HG03103 (cell line): ENCODE measurements at regions not wholly inside any gene's neighbourhood (a gene's known extent, or its start where the extent isn't known, plus 50 kb on each side); places are given as distances from the start of the nearest gene placed in this dataset.
"Not testable (repeated sequence)": the region's sequence is repeated elsewhere in the genome, so short reads cannot be mapped to it uniquely, and the experiment has no call there.

Experiments
- ATAC-seq: cut with Tn5 transposase; IDR thresholded peaks from one replicate; pipeline ENCODE4 v1.9.1; 2021; ENCODE audit warnings: low read depth; ENCODE audit not compliant: unreplicated experiment

DNA sequence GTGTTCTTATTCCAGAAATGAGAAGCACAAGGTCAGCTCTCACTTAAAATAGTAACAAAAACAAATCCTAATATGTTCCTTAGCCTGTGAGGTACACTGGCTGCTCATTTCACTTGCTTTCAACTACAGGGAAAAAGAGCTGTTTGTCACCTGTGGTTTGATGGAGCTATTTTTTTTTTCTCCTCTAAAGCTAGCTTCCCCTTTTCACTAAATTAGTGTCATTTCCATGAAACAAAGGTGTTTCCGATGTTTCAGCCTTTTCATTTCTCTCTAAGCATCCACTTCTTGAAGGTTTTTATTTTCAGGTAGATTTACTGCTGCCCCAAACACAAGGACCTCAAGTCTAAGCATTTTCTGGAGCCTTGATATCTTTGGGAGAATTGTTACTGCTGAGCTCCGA is 148.6 kb downstream of the RBMX2 start:
- no peak for ATAC-seq

GRCh38 chrX:130552444-130553073 is 150.8 kb downstream of the RBMX2 start:
- ATAC-seq, result no peak

DNA sequence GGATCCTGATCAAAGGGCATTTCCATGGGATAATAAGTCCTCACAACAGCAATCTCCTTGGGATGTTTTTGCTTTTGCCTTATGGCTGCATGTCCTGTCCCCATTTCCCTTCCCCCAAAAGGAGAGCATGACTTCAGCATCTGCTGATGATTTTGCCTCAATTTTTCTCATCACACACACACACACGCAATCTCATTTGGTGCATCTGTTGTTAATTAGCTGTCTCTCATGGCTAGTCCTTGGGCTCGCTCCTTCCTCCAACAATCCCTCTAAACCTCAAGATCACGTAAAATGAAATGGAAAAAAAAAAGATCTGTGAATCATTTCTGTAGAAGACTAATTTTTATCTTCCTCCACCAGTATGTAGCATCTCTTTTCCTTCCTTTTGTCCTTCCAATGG is 153.6 kb downstream of the RBMX2 start:
- no peak for ATAC-seq

GRCh38 chrX:130555757-130556156 is 154.0 kb downstream of the RBMX2 start:
- no peak for ATAC-seq

GRCh38 chrX:130556951-130557350 is 155.2 kb downstream of the RBMX2 start:
- ATAC-seq, result no peak

DNA sequence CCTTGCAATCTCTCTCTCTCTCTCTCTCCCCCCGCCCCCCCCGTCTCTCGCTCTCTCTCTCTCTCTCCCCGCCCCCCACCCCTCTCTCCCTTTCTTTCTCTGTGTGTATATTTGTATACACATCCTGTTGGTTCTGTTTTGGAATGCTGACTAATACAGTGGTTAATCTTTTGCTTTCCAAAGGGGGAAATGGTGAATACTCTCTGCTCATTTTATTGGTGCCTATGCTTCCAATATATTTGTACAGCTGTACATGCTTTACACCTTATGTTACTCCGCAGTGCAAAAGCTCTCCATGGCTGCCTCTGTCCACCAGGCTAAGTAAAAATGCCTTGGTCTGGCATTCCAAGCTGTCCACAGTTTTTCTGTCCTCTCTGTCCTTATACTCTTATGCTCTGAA is 158.8 kb downstream of the RBMX2 start:
- no peak for ATAC-seq

GRCh38 chrX:130561930-130562329 is 160.1 kb downstream of the RBMX2 start:
- ATAC-seq, result no peak

DNA sequence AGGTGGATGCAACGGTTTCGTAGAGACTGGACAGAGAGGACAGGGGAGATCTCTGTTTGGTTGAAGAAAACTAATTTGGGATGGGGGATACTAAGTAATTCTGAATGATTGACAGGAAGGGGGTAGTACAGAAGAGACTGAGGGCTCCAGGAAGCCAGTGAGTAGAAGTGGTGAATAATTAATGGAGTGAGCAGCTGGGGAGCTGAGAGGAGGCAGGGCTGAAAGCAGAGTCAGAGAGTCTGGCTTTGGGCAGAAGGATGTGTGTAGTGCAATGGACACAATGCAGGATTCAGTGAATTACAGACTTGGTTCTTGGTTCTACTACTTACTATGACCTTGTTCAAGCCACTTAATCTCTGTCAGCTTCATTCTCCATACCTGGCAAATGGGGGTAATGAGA is 161.7 kb downstream of the RBMX2 start:
- ATAC-seq, result no peak

- ATAC-seq, result no peak
Measured at GRCh38 chrX:130566028-130566683, 164.4 kb downstream of the RBMX2 start.

GRCh38 chrX:130573030-130573429 is 171.2 kb downstream of the RBMX2 start:
- ATAC-seq, result not testable (repeated sequence)
